CD14-positive monocyte (primary cell): ENCODE measurements at regions not wholly inside any gene's neighbourhood (a gene's known extent, or its start where the extent isn't known, plus 50 kb on each side); places are given as distances from the start of the nearest gene placed in this dataset.

Source experiments
- DNase-seq, 3 donors: peaks; one replicate each; pipeline ENCODE4 v3.0.0-alpha.2; 2011 to 2022
- H2AFZ ChIP-seq: 2 replicates; pipeline ENCODE4 v1.6.0; 2012; ENCODE audit warnings: mild to moderate bottlenecking, low read depth, low read length, inconsistent platforms; ENCODE audit not compliant: insufficient read depth, poor library complexity, severe bottlenecking
- H3K27ac ChIP-seq, 2 donors: 1 replicate in 1 of 2; 2 replicates in 1 of 2; pipeline ENCODE4 v1.5.1; 2012 to 2013; ENCODE audit warnings: low read length in 2 of 2, control low read depth in 1 of 2, inconsistent platforms in 1 of 2, low read depth in 1 of 2, mild to moderate bottlenecking in 1 of 2
- H3K27me3 ChIP-seq, 2 donors: one replicate each; pipeline versions ENCODE4 v1.6.0 to v1.6.1; 2011 to 2013; ENCODE audit warnings: low read length in 2 of 2; ENCODE audit not compliant: control insufficient read depth in 2 of 2, insufficient read depth in 2 of 2
- H3K36me3 ChIP-seq, 2 donors: replicated peaks in 1 of 2; 1 replicate in 1 of 2; 2 replicates in 1 of 2; pipeline versions ENCODE4 v1.5.1 to v1.6.1; 2012 to 2013; ENCODE audit warnings: low read length in 2 of 2, control low read depth in 1 of 2, inconsistent platforms in 1 of 2, mild to moderate bottlenecking in 1 of 2; ENCODE audit not compliant: insufficient read depth in 2 of 2, control insufficient read depth in 1 of 2
- H3K4me1 ChIP-seq, 2 donors: 1 replicate in 1 of 2; 2 replicates in 1 of 2; pipeline versions ENCODE4 v1.5.1 to v1.6.1; 2012 to 2013; ENCODE audit warnings: low read length in 2 of 2, control low read depth in 1 of 2, inconsistent platforms in 1 of 2, mild to moderate bottlenecking in 1 of 2, moderate library complexity in 1 of 2; ENCODE audit not compliant: insufficient read depth in 2 of 2, control insufficient read depth in 1 of 2
- H3K4me2 ChIP-seq: replicated peaks from 2 replicates; pipeline ENCODE3; 2012; ENCODE audit warnings: low read length, moderate library complexity, mild to moderate bottlenecking; ENCODE audit not compliant: poor library complexity, severe bottlenecking; ENCODE audit errors: extremely low read depth
- H3K4me3 ChIP-seq, 3 experiments: fragments of 200-600 bp in 1 of 3; sonication (generic) in 1 of 3; replicated peaks in 1 of 3; 1 replicate in 2 of 3; 2 replicates in 1 of 3; pipeline ENCODE4 v1.5.1; 2011 to 2013; ENCODE audit warnings: low read length in 3 of 3, mild to moderate bottlenecking in 3 of 3, control low read depth in 2 of 3, low read depth in 2 of 3, inconsistent platforms in 1 of 3, moderate library complexity in 1 of 3
- H3K79me2 ChIP-seq: 2 replicates; pipeline ENCODE4 v1.6.0; 2012; ENCODE audit warnings: mild to moderate bottlenecking, control low read depth, inconsistent platforms, low read length, moderate library complexity; ENCODE audit not compliant: insufficient read depth
- H3K9ac ChIP-seq: 2 replicates; pipeline ENCODE4 v1.6.0; 2017; ENCODE audit warnings: low read length, mild to moderate bottlenecking; ENCODE audit not compliant: insufficient read depth, poor library complexity, severe bottlenecking
- H3K9me3 ChIP-seq, 2 donors: replicated peaks in 1 of 2; 1 replicate in 1 of 2; 2 replicates in 1 of 2; pipeline versions ENCODE4 v1.5.1 to v1.6.1; 2012 to 2013; ENCODE audit warnings: low read length in 2 of 2, control low read depth in 1 of 2; ENCODE audit not compliant: control insufficient read depth in 1 of 2, insufficient read depth in 1 of 2
- H4K20me1 ChIP-seq: 2 replicates; pipeline ENCODE4 v1.6.0; 2012; ENCODE audit warnings: mild to moderate bottlenecking, low read length, control low read depth, moderate library complexity; ENCODE audit not compliant: insufficient read depth
- H3K27ac Mint-ChIP-seq, 7 donors: one replicate each; pipeline ENCODE4 v1.8.0; 2020; ENCODE audit warnings: mild to moderate bottlenecking in 7 of 7, mixed read lengths in 7 of 7, moderate library complexity in 6 of 7, inconsistent platforms in 2 of 7
- H3K27me3 Mint-ChIP-seq, 3 donors: one replicate each; pipeline ENCODE4 v1.8.0; 2021 to 2022; ENCODE audit warnings: low read depth in 3 of 3, mild to moderate bottlenecking in 3 of 3, mixed read lengths in 3 of 3, moderate library complexity in 3 of 3, inconsistent platforms in 1 of 3
- H3K36me3 Mint-ChIP-seq, 2 donors: one replicate each; pipeline ENCODE4 v1.8.0; 2020; ENCODE audit warnings: mixed read lengths in 2 of 2, inconsistent platforms in 1 of 2, mild to moderate bottlenecking in 1 of 2
- H3K4me1 Mint-ChIP-seq: one replicate; pipeline ENCODE4 v1.8.0; 2020; ENCODE audit warnings: mild to moderate bottlenecking, mixed read lengths
- H3K4me3 Mint-ChIP-seq, 2 donors: one replicate each; pipeline ENCODE4 v1.8.0; 2020; ENCODE audit warnings: mild to moderate bottlenecking in 2 of 2, mixed read lengths in 2 of 2, moderate library complexity in 1 of 2
- H3K9me3 Mint-ChIP-seq, 7 donors: one replicate each; pipeline ENCODE4 v1.8.0; 2020 to 2022; ENCODE audit warnings: mixed read lengths in 7 of 7, mild to moderate bottlenecking in 6 of 7, moderate library complexity in 6 of 7, inconsistent platforms in 2 of 7
- WGBS: methylation state at CpG from one replicate; pipeline ENCODE4 v1.1.5; 2013; ENCODE audit warnings: missing lambda C conversion rate; ENCODE audit not compliant: insufficient coverage; 5-methylcytosine and 5-hydroxymethylcytosine counted together
- intact Hi-C, 2 donors: fragments of 100-400 bp; cut with micrococcal nuclease; formaldehyde crosslinking; loops; one replicate each; pipeline versions ENCODE4 v1.15.0 to v1.15.1; 2023
- TF ChIP-seq, protein P1 (sequence below): fragments of 200-600 bp; IDR thresholded peaks from one replicate; pipeline ENCODE4 v1.8.0; 2022; ENCODE audit warnings: antibody characterized with exemption, mild to moderate bottlenecking

DNA sequence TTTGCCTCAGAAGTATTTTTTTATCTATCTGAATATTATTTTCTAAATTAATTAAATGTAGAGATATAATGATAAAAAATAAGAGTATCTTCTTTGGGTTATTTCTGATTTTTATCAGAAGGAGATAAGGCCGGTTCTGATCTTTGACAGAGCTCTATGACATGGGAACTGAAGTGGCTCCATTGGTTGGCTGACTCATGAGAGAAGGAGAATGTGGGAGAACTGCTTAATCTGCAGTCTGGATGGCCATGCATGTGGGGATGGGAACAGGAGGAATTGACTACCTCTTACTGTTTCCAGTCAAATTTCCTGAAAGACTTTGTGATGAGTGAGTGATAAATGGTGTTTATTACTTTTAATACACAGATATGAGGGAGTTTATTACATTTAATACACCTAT is 155.8 kb upstream of the ATP2B1 start:
- H2AFZ ChIP-seq, result no peak overlapping the region
- TF ChIP-seq, protein P1, sequence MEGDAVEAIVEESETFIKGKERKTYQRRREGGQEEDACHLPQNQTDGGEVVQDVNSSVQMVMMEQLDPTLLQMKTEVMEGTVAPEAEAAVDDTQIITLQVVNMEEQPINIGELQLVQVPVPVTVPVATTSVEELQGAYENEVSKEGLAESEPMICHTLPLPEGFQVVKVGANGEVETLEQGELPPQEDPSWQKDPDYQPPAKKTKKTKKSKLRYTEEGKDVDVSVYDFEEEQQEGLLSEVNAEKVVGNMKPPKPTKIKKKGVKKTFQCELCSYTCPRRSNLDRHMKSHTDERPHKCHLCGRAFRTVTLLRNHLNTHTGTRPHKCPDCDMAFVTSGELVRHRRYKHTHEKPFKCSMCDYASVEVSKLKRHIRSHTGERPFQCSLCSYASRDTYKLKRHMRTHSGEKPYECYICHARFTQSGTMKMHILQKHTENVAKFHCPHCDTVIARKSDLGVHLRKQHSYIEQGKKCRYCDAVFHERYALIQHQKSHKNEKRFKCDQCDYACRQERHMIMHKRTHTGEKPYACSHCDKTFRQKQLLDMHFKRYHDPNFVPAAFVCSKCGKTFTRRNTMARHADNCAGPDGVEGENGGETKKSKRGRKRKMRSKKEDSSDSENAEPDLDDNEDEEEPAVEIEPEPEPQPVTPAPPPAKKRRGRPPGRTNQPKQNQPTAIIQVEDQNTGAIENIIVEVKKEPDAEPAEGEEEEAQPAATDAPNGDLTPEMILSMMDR, result no peak
- WGBS, result 100% methylated on average over 1 of the region's 1 CpG
- H4K20me1 ChIP-seq, result no peaks in the 10 kb centered on the region
- Mint-ChIP-seq H3K36me3 (peaks cover 2 to 13% of the 10 kb centered on the region in 2 donors), H3K27me3 (peaks cover 0 to 2% (median 0%) of the 10 kb centered on the region in 3 donors), H3K4me1 (peaks cover 52% of the 10 kb centered on the region), H3K27ac (peak overlapping the region; percentile 97 to 100 (median 99)), H3K4me3 (no peak overlapping the region), H3K9me3 (peaks cover 0 to 1% (median 0%) of the 10 kb centered on the region in 7 donors)
- peaks cover 51 to 56% of the 10 kb centered on the region in 2 donors for H3K4me1 ChIP-seq
- DNase-seq, result peak in 2 of 3 donors; percentile 52 to 56
- H3K4me3 ChIP-seq, result no peak overlapping the region
- H3K79me2 ChIP-seq, result no peaks in the 10 kb centered on the region
- no peaks in the 10 kb centered on the region for H3K36me3 ChIP-seq
- H3K27me3 ChIP-seq, result no peaks in the 10 kb centered on the region
- intact Hi-C loops, result loop anchor here (5.0 to 10.0 kb wide), 3 partner anchors 50 to 157 kb away; partner anchors contain the start of gene ATP2B1 (in 1 of the 2)
- no peak overlapping the region for H3K4me2 ChIP-seq
- no peaks in the 10 kb centered on the region for H3K9me3 ChIP-seq
- H3K9ac ChIP-seq, result peak overlapping the region; percentile 66
- H3K27ac ChIP-seq, result peak overlapping the region; percentile 36 to 98

DNA sequence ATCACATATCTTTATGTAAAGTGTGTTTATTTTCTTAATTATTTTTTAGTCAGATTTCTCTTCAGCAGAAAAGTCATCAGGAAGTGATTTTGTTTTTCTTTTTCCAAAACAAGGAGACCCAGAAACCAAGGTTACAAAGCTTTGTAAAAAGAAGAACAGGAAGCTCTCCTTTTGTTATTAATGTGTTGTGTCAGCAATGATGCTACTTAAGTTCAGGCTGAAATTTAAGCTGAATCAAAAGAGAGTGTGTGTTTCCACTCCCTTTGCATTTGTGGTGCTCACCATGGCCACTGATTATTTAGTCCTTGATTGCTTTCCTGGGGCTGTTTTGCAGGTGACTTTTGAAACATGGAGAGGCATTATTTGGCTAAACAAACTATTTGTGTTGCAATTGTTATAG is 155.3 kb upstream of the ATP2B1 start:
- Histone ChIP-seq H3K9me3 (no peaks in the 10 kb centered on the region), H3K9ac (peak overlapping the region; percentile 66), H2AFZ (no peak overlapping the region), H3K4me3 (peak overlapping the region in 1 of 3 experiments; percentile 54), H3K36me3 (no peaks in the 10 kb centered on the region), H3K27ac (peak overlapping the region; percentile 74 to 98), H3K79me2 (no peaks in the 10 kb centered on the region), H3K4me1 (peaks cover 55 to 60% of the 10 kb centered on the region in 2 donors), H3K27me3 (no peaks in the 10 kb centered on the region), H3K4me2 (peak overlapping the region; percentile 67), H4K20me1 (no peaks in the 10 kb centered on the region)
- Mint-ChIP-seq H3K27me3 (peaks cover 0 to 2% (median 0%) of the 10 kb centered on the region in 3 donors), H3K4me3 (no peak overlapping the region), H3K4me1 (peaks cover 56% of the 10 kb centered on the region), H3K27ac (peak overlapping the region; percentile 97 to 100 (median 99)), H3K9me3 (peaks cover 0 to 2% (median 0%) of the 10 kb centered on the region in 7 donors), H3K36me3 (peaks cover 2 to 16% of the 10 kb centered on the region in 2 donors)
- peak; percentile 58 to 85 (median 63) for DNase-seq
- intact Hi-C loops, result loop anchor here (2.0 to 10.0 kb wide), 4 partner anchors 51 to 157 kb away; partner anchors contain the start of gene ATP2B1 (in 1 of the 2)
- TF ChIP-seq, protein P1, result no peak
